ENCODE measurements at regions not wholly inside any gene's neighbourhood (a gene's known extent, or its start where the extent isn't known, plus 50 kb on each side); places are given as distances from the start of the nearest gene placed in this dataset.
A peak's percentile ranks its signal among the peaks of the same experiment; 100 is the strongest.

DNA sequence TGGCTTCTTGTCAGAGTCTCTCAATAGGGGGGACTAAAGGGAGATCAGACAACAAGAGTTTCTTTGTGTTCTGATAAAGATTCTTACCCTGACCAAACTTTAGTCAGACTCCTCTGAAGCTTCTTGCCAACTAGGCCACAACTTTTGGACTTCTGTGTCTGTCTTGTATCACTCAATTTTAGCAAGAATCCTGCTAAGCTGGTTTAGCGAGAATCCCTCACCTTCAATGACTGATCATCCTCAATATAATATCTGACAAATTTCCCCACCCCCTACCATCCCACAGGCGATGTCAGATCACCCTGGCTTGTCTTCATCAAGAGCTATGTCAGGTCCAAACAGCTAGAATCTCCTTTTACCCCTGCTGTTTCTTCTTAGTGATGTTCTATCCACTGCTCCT lies 215.2 kb downstream of the RASSF9 start:
- no peak for TF ChIP-seq CTCF (IDR thresholded peaks at IDR 0.05; ENCODE audit: low read depth, low read length)
- ChIA-PET CTCF (interaction anchor here (0.6 to 1.4 kb wide), 2 partner anchors 11 to 230 kb away, joined by 3 to 4 read pairs; no protein-coding TSS in a partner anchor), POLR2A (no interaction called here)
- no peak overlapping the region for H3K4me3 ChIP-seq (ENCODE audit: low read depth, low read length)
- DNase-seq (ENCODE audit: low read depth, low spot score): no peak
- no peak overlapping the region for H3K27ac ChIP-seq (ENCODE audit: low read depth, low read length)
- no peaks in the 10 kb centered on the region for H3K9me3 ChIP-seq (ENCODE audit: control insufficient read depth, insufficient read depth, low read length)
- H3K27me3 ChIP-seq (ENCODE audit: control insufficient read depth, insufficient read depth, low read length): no peaks in the 10 kb centered on the region

DNA sequence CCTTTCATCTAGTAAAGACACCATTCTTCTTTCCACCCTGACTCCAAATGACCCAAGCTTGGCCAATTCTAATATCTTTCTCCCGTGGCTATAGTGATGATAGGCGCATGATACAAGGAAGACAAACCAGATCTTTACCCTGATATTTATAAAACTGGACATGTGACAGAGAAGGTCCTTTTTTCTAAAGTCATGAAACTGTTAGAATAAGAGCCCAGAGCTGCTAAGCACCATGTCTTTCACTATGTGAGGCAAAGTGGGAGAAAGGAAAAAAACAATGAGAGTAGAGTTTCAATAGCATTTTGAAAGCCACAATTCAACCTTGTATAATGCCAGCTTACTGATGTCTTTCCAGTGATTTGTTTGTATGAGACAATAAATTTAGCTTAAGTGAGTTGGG lies 212.4 kb downstream of the RASSF9 start:
- TF ChIP-seq CTCF (IDR thresholded peaks at IDR 0.05; ENCODE audit: low read depth, low read length): no peak
- CTCF ChIA-PET: no interaction called here
- Histone ChIP-seq H3K27me3 (ENCODE audit: control insufficient read depth, insufficient read depth, low read length) (no peaks in the 10 kb centered on the region), H3K27ac (ENCODE audit: low read depth, low read length) (no peak overlapping the region), H3K4me3 (ENCODE audit: low read depth, low read length) (no peak overlapping the region), H3K9me3 (ENCODE audit: control insufficient read depth, insufficient read depth, low read length) (no peaks in the 10 kb centered on the region)
- POLR2A ChIA-PET: no interaction called here
- DNase-seq (ENCODE audit: low read depth, low spot score): no peak

DNA sequence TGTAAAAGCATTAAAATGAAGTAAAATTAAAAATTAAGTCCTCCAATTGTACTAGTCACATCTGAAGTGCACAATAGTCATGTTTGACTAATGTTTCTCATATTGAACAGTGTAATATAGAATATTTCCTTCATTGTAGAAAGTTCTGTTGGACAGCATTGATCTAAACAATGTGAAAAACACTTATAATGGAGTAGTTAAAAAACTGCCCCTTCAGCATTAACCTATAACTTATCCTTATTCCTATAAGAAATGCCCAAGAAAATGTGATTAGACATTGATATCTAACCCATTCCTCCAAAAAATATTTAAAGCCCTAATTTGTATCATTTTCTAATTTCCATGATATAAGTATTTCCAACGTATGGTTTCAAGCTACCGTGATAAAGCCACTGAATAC lies 210.7 kb downstream of the RASSF9 start:
- no peak for TF ChIP-seq CTCF (IDR thresholded peaks at IDR 0.05; ENCODE audit: low read depth, low read length)
- Histone ChIP-seq H3K27me3 (ENCODE audit: control insufficient read depth, insufficient read depth, low read length) (no peaks in the 10 kb centered on the region), H3K27ac (ENCODE audit: low read depth, low read length) (no peak overlapping the region), H3K4me3 (ENCODE audit: low read depth, low read length) (no peak overlapping the region), H3K9me3 (ENCODE audit: control insufficient read depth, insufficient read depth, low read length) (no peaks in the 10 kb centered on the region)
- ChIA-PET CTCF (interaction anchor here (0.7 to 2.4 kb wide), 4 partner anchors 18 to 242 kb away, joined by 3 to 9 read pairs (median 4); no protein-coding TSS in a partner anchor), POLR2A (no interaction called here)
- no peak for DNase-seq (ENCODE audit: low read depth, low spot score)

- peak; percentile 27 for DNase-seq (ENCODE audit: low read depth, low spot score)
- TF ChIP-seq CTCF (IDR thresholded peaks at IDR 0.05; ENCODE audit: low read depth, low read length): no peak
- no peak overlapping the region for H3K27ac ChIP-seq (ENCODE audit: low read depth, low read length)
- H3K9me3 ChIP-seq (ENCODE audit: control insufficient read depth, insufficient read depth, low read length): no peaks in the 10 kb centered on the region
- no peaks in the 10 kb centered on the region for H3K27me3 ChIP-seq (ENCODE audit: control insufficient read depth, insufficient read depth, low read length)
- ChIA-PET POLR2A (no interaction called here), CTCF (interaction anchor here (0.7 to 2.4 kb wide), 7 partner anchors 17 to 247 kb away, joined by 3 to 9 read pairs (median 3); no protein-coding TSS in a partner anchor)
- no peak overlapping the region for H3K4me3 ChIP-seq (ENCODE audit: low read depth, low read length)
These were observed 210.0 kb downstream of the RASSF9 start for GRCh38 chr12:85626001-85626783.

DNA sequence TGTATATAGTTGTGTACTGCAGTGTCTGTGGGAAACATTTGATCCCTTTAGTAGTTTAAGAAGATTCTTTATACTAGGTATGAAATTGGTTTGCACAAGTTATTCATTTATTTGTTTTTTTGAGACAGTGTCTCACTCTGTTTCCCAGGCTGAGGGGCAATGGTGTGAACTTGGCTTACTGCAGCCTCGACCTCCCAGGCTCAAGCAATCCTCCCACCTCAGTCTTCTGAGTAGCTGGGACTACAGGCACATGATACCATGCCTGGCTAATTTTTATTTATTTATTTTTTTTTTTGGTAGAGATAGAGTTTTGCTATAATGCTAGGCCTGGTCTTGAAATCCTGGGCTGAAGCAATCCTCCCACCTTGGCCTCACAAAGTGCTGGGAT lies 209.4 kb downstream of the RASSF9 start:
- ChIA-PET CTCF (interaction anchor here (0.9 to 2.4 kb wide), 5 partner anchors 17 to 247 kb away, joined by 3 to 9 read pairs (median 3); no protein-coding TSS in a partner anchor), POLR2A (no interaction called here)
- Histone ChIP-seq H3K27ac (ENCODE audit: low read depth, low read length) (no peak overlapping the region), H3K27me3 (ENCODE audit: control insufficient read depth, insufficient read depth, low read length) (no peaks in the 10 kb centered on the region), H3K9me3 (ENCODE audit: control insufficient read depth, insufficient read depth, low read length) (no peaks in the 10 kb centered on the region), H3K4me3 (ENCODE audit: low read depth, low read length) (no peak overlapping the region)
- DNase-seq (ENCODE audit: low read depth, low spot score): no peak
- no peak for TF ChIP-seq CTCF (IDR thresholded peaks at IDR 0.05; ENCODE audit: low read depth, low read length)

All from AG04450 (cell line).